GM12875 (cell line): ENCODE measurements at regions not wholly inside any gene's neighbourhood (a gene's known extent, or its start where the extent isn't known, plus 50 kb on each side); places are given as distances from the start of the nearest gene placed in this dataset.

Experiments used
- H3K4me3 ChIP-seq: one replicate; pipeline ENCODE4 v1.5.1; 2011; ENCODE audit warnings: low read depth, low read length, control low read depth
- TF ChIP-seq, protein P1 (sequence below): IDR thresholded peaks from 2 replicates; pipeline ENCODE4 v1.5.1; 2011; ENCODE audit warnings: low read depth, mild to moderate bottlenecking, control low read depth, inconsistent platforms, low read length, moderate library complexity, borderline replicate concordance; ENCODE audit not compliant: insufficient read depth

GRCh38 chr6:103396768-103397167, 1463.0 kb downstream of the HACE1 start:
- TF ChIP-seq, protein P1, sequence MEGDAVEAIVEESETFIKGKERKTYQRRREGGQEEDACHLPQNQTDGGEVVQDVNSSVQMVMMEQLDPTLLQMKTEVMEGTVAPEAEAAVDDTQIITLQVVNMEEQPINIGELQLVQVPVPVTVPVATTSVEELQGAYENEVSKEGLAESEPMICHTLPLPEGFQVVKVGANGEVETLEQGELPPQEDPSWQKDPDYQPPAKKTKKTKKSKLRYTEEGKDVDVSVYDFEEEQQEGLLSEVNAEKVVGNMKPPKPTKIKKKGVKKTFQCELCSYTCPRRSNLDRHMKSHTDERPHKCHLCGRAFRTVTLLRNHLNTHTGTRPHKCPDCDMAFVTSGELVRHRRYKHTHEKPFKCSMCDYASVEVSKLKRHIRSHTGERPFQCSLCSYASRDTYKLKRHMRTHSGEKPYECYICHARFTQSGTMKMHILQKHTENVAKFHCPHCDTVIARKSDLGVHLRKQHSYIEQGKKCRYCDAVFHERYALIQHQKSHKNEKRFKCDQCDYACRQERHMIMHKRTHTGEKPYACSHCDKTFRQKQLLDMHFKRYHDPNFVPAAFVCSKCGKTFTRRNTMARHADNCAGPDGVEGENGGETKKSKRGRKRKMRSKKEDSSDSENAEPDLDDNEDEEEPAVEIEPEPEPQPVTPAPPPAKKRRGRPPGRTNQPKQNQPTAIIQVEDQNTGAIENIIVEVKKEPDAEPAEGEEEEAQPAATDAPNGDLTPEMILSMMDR: no peak
- H3K4me3 ChIP-seq: no peak overlapping the region

GRCh38 chr6:103379272-103379671, 1480.4 kb downstream of the HACE1 start:
- TF ChIP-seq, protein P1: no peak

GRCh38 chr6:103367212-103367611, 1492.5 kb downstream of the HACE1 start:
- TF ChIP-seq, protein P1: no peak
- H3K4me3 ChIP-seq: no peak overlapping the region

More at GRCh38 chr6:103379272-103379671, 1480.4 kb downstream of the HACE1 start:
- no peak overlapping the region for H3K4me3 ChIP-seq

DNA sequence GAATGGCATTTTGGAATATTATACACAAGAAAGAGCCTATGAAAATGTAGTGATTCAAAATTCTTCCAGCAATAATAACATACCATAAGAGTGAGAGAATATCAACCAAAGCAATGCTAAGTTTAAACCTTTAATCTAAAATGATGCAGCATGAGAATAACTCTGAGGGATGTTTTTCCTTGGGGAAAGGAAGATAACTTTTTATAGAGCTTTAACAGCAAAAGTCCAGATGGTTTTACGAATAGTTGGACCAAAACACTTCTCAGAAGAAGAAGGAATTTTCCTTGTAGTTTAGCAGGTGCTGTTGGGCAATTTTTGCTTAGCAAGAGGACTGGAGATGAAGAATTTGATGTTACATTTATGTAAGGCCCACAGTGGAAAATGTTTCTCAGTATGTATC, 1503.2 kb downstream of the HACE1 start:
- TF ChIP-seq, protein P1: no peak
- no peak overlapping the region for H3K4me3 ChIP-seq

DNA sequence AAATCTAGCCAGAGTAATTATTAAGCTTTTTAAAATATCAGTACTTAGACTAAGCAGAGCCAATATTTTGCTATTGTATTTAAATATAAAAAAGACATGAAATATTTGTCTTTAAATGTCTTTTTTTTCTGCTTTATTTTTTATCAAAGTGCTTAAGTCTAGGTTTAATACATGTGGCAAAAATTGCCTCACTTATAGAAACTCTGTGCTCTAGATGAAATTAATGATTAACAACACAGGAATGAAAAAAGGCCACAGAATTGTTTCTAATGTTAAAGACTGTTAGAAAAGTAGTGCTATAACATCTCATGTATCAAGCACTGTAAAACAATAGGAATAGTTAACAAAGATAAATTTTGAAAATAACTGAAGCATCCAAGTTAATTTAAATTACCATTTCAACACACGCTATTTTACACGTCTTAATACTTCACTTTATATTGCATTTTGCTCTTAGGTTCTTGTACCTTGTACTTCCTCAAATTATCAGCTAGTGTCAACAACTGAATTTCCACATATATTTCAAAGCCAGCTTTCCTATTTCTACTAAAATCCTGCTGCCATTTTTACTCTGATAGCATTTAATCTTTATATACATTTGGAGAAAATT, 1515.1 kb downstream of the HACE1 start:
- no peak overlapping the region for H3K4me3 ChIP-seq
- TF ChIP-seq, protein P1: no peak

DNA sequence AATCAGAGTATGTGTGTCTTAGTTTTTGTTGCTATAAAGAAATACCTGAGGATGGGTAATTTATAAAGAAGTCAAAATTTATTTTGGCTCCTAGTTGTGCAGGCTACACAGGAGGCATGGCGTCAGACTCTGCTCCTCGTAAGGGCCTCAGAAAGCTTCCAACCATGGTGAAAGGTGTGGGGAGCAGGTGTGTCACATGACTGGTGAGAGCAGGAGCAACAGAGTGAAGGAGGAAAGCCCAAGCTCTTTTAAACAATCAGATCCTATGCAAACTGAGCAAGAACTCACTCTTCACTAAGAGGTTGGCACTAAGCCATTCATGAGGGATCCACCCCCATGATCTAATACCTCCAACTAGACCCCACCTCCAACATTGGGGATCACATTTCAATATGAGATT, 1524.3 kb downstream of the HACE1 start:
- TF ChIP-seq, protein P1: no peak
- H3K4me3 ChIP-seq: no peak overlapping the region
